Chondrocyte (in vitro differentiated cells): ENCODE measurements at regions not wholly inside any gene's neighbourhood (a gene's known extent, or its start where the extent isn't known, plus 50 kb on each side); places are given as distances from the start of the nearest gene placed in this dataset.
"Not testable (repeated sequence)": the region's sequence is repeated elsewhere in the genome, so short reads cannot be mapped to it uniquely, and the experiment has no call there.

Experiments
- DNase-seq: peaks from one replicate; pipeline ENCODE4 v3.0.0; 2021; ENCODE audit warnings: mixed read lengths, low spot score
- H3K27ac Mint-ChIP-seq: one replicate; pipeline ENCODE4 v1.8.0; 2021; ENCODE audit warnings: mild to moderate bottlenecking, moderate library complexity, mixed read lengths; ENCODE audit not compliant: unreplicated experiment
- H3K27me3 Mint-ChIP-seq: 2 replicates; pipeline ENCODE4 v1.8.0; 2021; ENCODE audit warnings: low read depth, mixed read lengths
- H3K36me3 Mint-ChIP-seq: 2 replicates; pipeline ENCODE4 v1.8.0; 2021; ENCODE audit warnings: low read depth, mixed read lengths
- H3K4me1 Mint-ChIP-seq: 2 replicates; pipeline ENCODE4 v1.8.0; 2021; ENCODE audit warnings: low read depth, mild to moderate bottlenecking, mixed read lengths
- H3K4me3 Mint-ChIP-seq: one replicate; pipeline ENCODE4 v1.8.0; 2021; ENCODE audit warnings: mild to moderate bottlenecking, moderate library complexity, mixed read lengths; ENCODE audit not compliant: unreplicated experiment
- H3K9me3 Mint-ChIP-seq: 2 replicates; pipeline ENCODE4 v1.8.0; 2021; ENCODE audit warnings: low read depth, mixed read lengths
- TF ChIP-seq, protein P1 (sequence below): fragments of 200-600 bp; sonication (generic); IDR thresholded peaks from 2 replicates; pipeline ENCODE4 v1.5.0; 2021; ENCODE audit warnings: antibody characterized with exemption, mild to moderate bottlenecking, moderate library complexity

DNA sequence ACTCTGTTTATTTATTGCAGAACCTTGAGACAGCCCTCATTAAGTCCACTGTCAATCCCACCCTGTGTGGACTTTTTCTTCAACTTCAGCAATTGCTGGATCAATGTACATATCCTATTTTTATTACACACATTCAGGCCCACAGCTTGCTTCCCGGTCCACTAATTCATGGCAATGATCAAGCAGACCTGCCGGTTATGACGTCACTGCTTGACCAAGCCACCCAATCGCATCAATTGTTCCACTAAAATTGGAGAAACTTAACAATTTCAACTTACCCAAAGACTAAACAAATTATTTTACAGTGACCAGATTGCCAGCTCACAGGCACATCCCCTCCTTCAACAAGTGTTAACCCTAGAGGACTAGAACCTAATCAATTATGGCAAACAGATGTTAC lies 240.4 kb upstream of the MAGEB18 start:
- Mint-ChIP-seq H3K27ac (no peak overlapping the region), H3K4me3 (no peak overlapping the region), H3K9me3 (peaks cover 36% of the 10 kb centered on the region)

DNA sequence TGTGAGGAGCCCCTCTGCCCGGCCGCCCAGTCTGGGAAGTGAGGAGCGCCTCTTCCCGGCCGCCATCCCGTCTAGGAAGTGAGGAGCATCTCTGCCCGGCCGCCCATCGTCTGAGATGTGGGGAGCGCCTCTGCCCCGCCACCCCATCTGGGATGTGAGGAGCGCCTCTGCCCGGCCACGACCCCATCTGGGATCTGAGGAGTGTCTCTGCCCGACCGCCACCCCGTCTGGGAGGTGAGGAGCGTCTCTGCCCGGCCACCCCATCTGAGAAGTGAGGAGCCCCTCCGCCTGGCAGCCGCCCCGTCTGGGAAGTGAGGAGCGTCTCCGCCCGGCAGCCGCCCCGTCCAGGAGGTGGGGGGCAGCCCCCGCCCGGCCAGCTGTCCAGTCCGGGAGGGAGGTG lies 232.4 kb upstream of the MAGEB18 start:
- DNase-seq, H3K27me3 Mint-ChIP-seq, H3K4me1 Mint-ChIP-seq, H3K27ac Mint-ChIP-seq, H3K4me3 Mint-ChIP-seq, H3K36me3 Mint-ChIP-seq: not testable (repeated sequence)
- peaks cover 14% of the 10 kb centered on the region for H3K9me3 Mint-ChIP-seq

More for the DNA sequence above, 240.4 kb upstream of the MAGEB18 start:
- TF ChIP-seq, protein P1, sequence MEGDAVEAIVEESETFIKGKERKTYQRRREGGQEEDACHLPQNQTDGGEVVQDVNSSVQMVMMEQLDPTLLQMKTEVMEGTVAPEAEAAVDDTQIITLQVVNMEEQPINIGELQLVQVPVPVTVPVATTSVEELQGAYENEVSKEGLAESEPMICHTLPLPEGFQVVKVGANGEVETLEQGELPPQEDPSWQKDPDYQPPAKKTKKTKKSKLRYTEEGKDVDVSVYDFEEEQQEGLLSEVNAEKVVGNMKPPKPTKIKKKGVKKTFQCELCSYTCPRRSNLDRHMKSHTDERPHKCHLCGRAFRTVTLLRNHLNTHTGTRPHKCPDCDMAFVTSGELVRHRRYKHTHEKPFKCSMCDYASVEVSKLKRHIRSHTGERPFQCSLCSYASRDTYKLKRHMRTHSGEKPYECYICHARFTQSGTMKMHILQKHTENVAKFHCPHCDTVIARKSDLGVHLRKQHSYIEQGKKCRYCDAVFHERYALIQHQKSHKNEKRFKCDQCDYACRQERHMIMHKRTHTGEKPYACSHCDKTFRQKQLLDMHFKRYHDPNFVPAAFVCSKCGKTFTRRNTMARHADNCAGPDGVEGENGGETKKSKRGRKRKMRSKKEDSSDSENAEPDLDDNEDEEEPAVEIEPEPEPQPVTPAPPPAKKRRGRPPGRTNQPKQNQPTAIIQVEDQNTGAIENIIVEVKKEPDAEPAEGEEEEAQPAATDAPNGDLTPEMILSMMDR: no peak
- no peak for DNase-seq
- Mint-ChIP-seq H3K36me3 (no peaks in the 10 kb centered on the region), H3K27me3 (no peaks in the 10 kb centered on the region), H3K4me1 (no peaks in the 10 kb centered on the region)

DNA sequence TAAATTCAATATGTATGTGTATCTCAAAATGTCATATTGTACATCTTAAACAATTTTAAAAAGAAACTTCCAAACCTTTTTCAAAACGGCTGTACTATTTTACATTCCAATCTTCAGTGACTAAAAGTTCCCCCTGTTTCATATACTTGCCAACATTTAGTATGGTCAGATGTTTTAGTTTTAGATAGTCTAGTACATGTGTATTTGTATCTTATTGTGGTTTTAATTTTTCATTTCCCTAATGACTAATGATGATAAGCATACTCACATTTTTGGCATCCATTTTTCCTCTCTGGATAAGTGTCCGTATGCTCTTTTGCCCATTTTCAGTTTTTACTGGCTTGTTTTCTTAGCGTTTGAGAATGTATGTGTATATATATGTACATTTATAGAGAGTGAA lies 212.2 kb upstream of the MAGEB18 start:
- Mint-ChIP-seq H3K4me3 (no peak overlapping the region), H3K36me3 (no peaks in the 10 kb centered on the region), H3K4me1 (no peaks in the 10 kb centered on the region), H3K9me3 (no peaks in the 10 kb centered on the region), H3K27me3 (no peaks in the 10 kb centered on the region), H3K27ac (no peak overlapping the region)
- TF ChIP-seq, protein P1: no peak
- DNase-seq: no peak

DNA sequence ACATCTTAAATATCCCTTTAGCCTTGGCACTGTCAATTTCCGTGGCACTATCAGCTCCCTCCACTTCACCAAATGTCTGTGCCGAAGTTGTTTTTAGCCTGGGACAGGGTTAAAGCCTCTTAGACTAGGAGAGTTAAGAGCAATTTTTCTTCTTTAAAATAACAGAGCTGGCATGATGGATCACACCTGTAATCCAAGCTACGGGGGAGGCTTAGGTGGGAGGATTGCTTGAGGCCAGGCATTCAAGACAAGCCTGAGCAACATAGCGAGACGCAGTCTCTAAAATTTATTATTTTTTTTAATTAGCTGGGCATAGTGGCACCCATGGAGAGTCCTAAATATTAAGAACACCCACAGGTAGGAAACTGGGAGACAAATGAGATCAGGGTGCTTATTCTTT lies 209.8 kb upstream of the MAGEB18 start:
- H3K36me3 Mint-ChIP-seq: no peaks in the 10 kb centered on the region
- no peak overlapping the region for H3K4me3 Mint-ChIP-seq
- TF ChIP-seq, protein P1: no peak
- H3K27ac Mint-ChIP-seq: no peak overlapping the region
- no peak for DNase-seq
- H3K27me3 Mint-ChIP-seq: no peaks in the 10 kb centered on the region
- no peaks in the 10 kb centered on the region for H3K9me3 Mint-ChIP-seq
- H3K4me1 Mint-ChIP-seq: no peaks in the 10 kb centered on the region

DNA sequence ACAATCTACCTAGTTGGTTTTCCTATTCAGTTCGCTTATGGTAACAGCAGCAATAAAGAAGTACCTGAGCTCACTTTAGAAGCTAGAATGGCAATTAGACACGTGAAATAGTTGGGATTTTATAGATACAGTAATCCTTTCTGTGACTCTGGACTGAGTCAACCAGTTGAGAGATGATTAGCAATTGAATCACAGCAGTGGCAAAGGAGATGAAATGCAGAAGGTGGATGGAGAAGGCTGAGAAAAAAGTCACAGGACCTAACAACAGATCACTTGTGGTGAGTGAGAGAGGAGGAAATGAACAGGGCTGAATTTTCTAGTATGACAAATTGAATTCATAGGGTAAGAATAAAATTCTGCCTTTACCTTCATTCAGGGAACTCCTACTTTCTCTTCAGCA lies 197.1 kb upstream of the MAGEB18 start:
- Mint-ChIP-seq H3K4me3 (no peak overlapping the region), H3K27me3 (no peaks in the 10 kb centered on the region), H3K9me3 (peaks cover 29% of the 10 kb centered on the region), H3K36me3 (no peaks in the 10 kb centered on the region), H3K4me1 (no peaks in the 10 kb centered on the region), H3K27ac (no peak overlapping the region)
- no peak for DNase-seq
- TF ChIP-seq, protein P1: no peak

DNA sequence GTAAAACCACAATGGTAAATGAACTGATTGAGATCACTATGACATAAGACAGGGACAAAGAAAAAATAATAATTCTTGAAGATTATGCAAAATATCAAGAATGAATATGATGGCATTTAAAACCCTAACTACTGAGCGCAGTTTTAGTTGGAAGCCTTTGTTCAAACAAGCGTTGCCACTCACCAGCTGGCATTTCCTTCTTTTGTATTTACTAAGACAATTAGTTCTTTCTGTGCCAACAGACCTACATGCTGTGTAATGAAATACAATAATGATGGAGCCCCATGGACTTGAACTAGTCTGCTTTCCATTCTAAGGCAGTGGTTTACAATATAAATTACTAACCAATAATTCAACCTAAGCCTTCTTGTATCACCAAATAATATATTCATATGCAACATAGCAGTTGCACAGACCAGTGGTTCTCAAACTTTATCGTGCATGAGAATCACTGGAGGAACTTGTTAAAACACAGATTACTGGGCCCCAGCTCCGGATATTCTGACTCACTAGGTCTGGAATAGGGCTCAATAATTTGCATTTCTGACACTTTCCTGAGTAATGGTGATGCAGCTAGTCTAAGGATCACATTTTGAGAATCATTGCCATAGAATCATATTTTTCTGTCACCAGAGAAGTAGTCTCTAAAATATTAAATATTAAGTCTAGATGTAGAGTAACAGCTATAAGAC lies 196.4 kb upstream of the MAGEB18 start:
- H3K27ac Mint-ChIP-seq: no peak overlapping the region
- peaks cover 33% of the 10 kb centered on the region for H3K9me3 Mint-ChIP-seq
- no peak for DNase-seq
- H3K4me3 Mint-ChIP-seq: no peak overlapping the region
- TF ChIP-seq, protein P1: no peak
- no peaks in the 10 kb centered on the region for H3K4me1 Mint-ChIP-seq
- no peaks in the 10 kb centered on the region for H3K36me3 Mint-ChIP-seq
- H3K27me3 Mint-ChIP-seq: no peaks in the 10 kb centered on the region
